ENCODE measurements at regions not wholly inside any gene's neighbourhood (a gene's known extent, or its start where the extent isn't known, plus 50 kb on each side); places are given as distances from the start of the nearest gene placed in this dataset.

- TF ChIP-seq, protein P1, sequence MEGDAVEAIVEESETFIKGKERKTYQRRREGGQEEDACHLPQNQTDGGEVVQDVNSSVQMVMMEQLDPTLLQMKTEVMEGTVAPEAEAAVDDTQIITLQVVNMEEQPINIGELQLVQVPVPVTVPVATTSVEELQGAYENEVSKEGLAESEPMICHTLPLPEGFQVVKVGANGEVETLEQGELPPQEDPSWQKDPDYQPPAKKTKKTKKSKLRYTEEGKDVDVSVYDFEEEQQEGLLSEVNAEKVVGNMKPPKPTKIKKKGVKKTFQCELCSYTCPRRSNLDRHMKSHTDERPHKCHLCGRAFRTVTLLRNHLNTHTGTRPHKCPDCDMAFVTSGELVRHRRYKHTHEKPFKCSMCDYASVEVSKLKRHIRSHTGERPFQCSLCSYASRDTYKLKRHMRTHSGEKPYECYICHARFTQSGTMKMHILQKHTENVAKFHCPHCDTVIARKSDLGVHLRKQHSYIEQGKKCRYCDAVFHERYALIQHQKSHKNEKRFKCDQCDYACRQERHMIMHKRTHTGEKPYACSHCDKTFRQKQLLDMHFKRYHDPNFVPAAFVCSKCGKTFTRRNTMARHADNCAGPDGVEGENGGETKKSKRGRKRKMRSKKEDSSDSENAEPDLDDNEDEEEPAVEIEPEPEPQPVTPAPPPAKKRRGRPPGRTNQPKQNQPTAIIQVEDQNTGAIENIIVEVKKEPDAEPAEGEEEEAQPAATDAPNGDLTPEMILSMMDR (IDR thresholded peaks at IDR 0.05; ENCODE audit: insufficient read depth, low read length, poor library complexity, severe bottlenecking) = no peak
- no peak for TF ChIP-seq EZH2phosphoT487 (conservative IDR thresholded peaks at IDR 0.05; ENCODE audit: low read length)
Measured at GRCh38 chr13:78742659-78743058, 83.7 kb upstream of the OBI1 start.
